ENCODE measurements at regions not wholly inside any gene's neighbourhood (a gene's known extent, or its start where the extent isn't known, plus 50 kb on each side); places are given as distances from the start of the nearest gene placed in this dataset.

DNA sequence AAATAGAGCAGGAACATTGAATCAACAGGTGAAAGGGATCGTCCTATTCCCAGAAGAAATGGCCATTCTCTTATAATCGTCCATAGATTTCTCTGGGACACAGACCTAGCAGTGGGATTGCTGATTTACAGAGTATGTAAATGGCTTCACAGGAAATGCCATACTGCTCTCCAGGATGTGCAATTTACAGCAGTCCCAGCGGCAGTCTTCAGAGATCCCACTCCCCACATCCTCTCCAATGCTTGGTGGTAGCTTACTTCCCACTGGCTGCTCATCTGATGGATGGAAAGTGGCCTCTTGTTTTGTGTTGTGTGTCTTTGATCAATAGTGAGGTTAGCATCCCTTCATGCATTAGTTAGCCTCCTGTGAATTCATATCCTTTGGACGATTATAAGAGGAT, 58.1 kb upstream of the PRMT8 start:
- no peak overlapping the region for H3K27ac ChIP-seq
- TF ChIP-seq, protein P1, sequence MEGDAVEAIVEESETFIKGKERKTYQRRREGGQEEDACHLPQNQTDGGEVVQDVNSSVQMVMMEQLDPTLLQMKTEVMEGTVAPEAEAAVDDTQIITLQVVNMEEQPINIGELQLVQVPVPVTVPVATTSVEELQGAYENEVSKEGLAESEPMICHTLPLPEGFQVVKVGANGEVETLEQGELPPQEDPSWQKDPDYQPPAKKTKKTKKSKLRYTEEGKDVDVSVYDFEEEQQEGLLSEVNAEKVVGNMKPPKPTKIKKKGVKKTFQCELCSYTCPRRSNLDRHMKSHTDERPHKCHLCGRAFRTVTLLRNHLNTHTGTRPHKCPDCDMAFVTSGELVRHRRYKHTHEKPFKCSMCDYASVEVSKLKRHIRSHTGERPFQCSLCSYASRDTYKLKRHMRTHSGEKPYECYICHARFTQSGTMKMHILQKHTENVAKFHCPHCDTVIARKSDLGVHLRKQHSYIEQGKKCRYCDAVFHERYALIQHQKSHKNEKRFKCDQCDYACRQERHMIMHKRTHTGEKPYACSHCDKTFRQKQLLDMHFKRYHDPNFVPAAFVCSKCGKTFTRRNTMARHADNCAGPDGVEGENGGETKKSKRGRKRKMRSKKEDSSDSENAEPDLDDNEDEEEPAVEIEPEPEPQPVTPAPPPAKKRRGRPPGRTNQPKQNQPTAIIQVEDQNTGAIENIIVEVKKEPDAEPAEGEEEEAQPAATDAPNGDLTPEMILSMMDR (conservative IDR thresholded peaks at IDR 0.05): no peak

DNA sequence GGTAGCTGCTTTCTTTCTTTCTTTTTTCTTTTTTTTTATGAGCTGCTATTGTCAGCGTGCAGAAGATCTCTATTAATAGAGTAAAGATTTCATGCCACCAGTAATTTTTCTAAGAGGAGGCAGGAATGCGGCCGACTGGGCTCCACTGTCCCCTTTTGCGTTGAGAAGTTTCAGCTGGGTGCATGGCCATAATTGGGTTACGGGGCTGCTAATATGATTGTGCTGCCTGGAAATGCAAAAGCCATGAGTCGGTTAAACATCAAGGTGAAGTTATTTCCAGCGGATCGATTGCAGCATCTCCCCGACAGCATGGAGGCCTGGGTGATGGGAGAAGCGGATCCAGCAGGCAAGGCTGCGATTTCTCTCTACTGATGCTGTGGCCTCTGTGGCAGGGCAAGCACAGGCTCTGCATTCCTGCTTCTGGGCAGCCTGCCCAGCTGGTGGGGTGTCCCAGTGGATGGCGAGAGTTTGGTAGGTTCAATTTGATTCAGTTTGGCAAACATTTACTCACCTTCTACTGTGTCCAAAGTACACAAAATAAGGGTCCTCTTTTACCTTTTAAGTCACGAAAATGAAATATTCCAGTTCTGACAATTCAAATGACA, 54.4 kb upstream of the PRMT8 start:
- H3K27ac ChIP-seq: no peak overlapping the region
- TF ChIP-seq, protein P1 (conservative IDR thresholded peaks at IDR 0.05): no peak

DNA sequence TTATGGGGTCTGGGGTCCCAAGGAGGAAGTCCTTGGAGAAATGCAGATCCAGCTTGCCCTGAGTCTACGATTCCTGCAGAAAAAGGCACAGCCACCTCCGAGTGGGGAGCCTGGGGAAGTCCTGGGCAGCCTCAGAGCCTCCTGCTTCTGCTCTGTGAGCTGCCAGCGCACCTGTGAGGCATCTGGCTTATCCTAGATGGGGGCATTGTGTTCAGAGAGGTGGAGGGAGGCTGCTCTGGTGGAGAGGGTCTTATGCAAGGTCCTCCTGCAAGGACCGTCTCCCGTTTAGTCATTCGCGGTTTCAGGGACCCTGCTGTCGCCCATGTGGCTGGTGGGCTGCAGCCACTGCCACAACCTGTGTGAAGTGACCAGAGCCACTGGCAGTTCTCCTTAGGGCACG, 53.0 kb upstream of the PRMT8 start:
- TF ChIP-seq, protein P1 (conservative IDR thresholded peaks at IDR 0.05): no peak
- H3K27ac ChIP-seq: no peak overlapping the region

DNA sequence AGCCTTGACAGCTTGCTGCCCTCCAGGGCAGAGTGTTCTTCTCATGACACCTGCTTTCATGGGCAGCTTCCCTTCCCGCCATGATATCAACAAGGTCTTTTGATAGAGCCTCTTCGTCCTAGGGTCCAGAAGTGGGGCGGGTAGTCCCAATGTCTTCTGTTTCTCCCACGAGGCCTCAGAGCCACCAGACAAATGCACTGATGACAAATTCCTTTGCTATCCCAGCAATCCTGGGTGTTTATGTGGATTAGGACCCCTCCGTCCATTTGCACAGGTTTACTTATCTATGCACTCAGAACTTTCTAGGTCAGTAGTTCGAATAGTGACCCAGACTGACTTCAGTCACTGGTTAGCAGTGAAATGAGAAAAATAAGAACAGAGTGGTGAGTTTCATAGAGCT, 52.6 kb upstream of the PRMT8 start:
- TF ChIP-seq, protein P1 (conservative IDR thresholded peaks at IDR 0.05): no peak
- no peak overlapping the region for H3K27ac ChIP-seq

All from VCaP (cell line).